ENCODE measurements at regions not wholly inside any gene's neighbourhood (a gene's known extent, or its start where the extent isn't known, plus 50 kb on each side); places are given as distances from the start of the nearest gene placed in this dataset.

GRCh38 chr5:40389591-40389990 is 290.1 kb upstream of the PTGER4 start:
- no peak for TF ChIP-seq POLR2AphosphoS5 (IDR thresholded peaks at IDR 0.05; ENCODE audit: low read depth, low read length)
- TF ChIP-seq POLR2A (IDR thresholded peaks at IDR 0.05; ENCODE audit: low read depth, low read length) = no peak

Measured in GM12891 (cell line).